HT1080 (cell line): ENCODE measurements at regions not wholly inside any gene's neighbourhood (a gene's known extent, or its start where the extent isn't known, plus 50 kb on each side); places are given as distances from the start of the nearest gene placed in this dataset.
"Not testable (repeated sequence)": the region's sequence is repeated elsewhere in the genome, so short reads cannot be mapped to it uniquely, and the experiment has no call there.

Experiments
- DNase-seq: peaks from one replicate; pipeline ENCODE4 v3.0.0-alpha.2; 2015; ENCODE audit warnings: low read depth

DNA sequence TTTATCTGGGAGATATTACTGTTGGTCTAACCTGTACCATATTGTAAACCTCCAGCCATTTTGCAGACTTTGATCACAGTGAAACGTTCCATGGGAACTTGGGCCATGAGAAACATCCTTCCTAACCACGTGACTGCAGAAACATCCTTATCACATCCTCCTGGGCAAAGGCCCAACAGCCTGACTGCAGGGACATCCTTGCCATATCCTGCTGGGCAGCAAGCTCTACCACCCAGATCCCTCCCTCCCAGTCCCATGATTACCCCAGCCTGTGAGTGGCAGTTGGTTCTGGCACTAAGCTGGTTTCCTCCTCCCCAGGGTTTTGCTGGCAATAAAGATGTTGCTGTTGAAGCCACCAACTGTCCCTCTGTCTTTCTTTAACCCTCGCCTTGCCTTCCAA, 201.2 kb downstream of the POTEC start:
- not testable (repeated sequence) for DNase-seq

DNA sequence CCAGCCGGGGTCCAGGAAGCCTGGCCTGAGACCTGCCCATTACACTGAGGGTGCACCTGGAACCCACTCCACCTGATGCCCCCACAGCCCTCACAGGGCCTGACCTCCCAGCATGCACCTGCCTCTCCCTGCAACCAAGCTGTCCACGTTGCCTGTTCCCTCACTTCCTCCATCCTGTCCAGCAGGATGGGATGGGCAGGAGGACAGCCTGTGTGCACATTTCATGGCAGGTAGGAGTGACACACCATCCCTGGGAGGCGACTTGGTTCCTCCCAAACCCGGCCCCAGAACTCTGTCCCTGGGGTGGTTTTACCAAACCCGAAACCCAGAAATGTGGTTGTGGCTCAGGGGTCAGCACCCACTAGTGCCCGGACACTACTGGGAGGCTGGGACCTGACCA, 203.8 kb upstream of the ZNF519 start:
- DNase-seq: not testable (repeated sequence)

DNA sequence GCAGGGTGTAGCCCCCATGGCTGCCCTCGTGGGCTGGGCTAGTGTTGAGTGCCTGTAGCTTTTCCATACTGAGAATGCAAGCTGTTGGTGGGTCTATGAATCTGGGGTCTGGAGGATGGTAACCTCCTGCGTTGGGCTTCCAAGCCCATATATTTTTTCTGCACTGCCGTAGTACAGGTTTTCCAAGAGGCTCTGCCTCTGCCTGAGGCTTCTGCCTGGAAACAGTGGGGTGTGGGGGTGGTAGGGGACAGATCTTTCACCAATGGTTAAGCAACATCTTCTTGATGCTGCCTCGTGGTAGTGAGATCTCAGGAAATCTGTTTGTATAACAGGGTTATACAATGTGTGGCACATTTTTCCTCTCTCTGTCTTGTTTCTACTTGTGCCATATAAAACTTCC, 189.0 kb upstream of the ZNF519 start:
- not testable (repeated sequence) for DNase-seq

DNA sequence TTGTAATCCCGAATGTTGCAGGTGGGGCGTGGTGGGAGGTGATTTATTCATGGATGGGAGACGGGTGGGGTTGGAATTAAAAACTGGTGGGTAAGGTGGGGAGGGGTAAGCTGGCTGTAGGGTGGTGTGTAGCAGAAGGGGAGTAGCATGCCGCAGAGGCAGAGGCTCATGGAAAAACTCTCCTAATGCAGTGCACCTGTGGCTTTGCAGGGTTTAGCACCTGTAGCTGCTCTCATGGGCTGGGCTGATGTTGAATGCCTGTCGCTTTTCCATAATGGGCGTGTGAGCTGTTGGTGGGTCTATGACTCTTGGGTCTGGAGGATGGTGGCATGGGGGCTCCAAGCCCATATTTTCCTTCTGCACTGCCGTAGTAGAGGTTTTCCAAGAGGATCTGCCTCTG, 169.0 kb upstream of the ZNF519 start:
- DNase-seq: not testable (repeated sequence)

DNA sequence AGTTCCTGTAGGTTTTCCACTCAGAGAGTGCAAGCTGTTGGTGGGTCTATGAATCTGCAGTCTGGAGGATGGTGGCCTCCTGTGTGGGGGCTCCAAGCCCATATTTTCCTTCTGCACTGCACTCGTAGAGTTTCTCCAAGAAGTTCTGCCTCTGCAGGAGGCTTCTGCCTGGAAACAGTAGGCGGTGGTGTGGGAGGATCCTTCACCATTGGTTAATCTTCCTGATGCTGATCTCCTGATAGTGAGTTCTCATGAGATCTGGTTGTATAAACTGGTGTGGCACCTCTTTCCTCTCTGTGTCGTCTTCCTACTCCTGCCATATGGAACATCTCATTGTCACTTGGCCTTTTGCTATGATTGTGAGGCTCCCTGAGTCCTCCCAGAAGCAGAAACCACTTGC, 162.8 kb upstream of the ZNF519 start:
- not testable (repeated sequence) for DNase-seq

DNA sequence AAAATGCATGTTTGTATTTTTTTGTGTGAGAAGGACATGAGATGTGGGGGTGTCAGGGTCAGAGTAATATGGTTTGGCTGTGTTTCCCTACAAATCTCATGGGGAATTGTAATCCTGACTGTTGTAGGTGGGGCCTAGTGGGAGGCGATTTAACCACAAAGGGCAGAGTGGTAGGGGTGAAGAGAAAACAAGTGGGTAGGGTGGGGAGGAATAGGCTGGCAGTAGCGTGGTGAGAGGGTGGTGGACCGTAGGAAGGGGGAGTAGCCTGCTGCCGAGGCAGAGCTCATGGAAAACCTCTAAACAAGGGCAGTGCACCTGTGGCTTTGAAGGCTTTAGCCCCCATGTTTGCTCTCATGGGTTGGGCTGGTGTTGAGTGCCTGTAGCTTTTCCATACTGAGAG, 152.8 kb upstream of the ZNF519 start:
- DNase-seq: no peak

DNA sequence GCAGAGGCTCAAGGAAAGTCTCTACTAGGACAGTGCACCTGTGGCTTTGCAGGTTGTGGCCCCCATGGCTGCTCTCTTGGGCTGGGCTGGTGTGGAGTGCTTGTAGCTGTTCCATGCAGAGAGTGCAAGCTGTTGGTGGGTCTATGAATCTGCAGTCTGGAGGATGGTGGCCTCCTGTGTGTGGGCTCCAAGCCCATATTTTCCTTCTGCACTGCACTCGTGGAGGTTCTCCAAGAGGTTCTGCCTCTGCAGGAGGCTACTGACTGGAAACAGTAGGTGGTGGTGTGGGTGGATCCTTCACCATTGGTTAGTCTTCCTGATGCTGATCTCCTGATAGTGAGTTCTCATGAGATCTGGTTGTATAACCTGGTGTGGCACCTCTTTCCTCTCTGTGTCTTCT, 143.2 kb upstream of the ZNF519 start:
- not testable (repeated sequence) for DNase-seq

DNA sequence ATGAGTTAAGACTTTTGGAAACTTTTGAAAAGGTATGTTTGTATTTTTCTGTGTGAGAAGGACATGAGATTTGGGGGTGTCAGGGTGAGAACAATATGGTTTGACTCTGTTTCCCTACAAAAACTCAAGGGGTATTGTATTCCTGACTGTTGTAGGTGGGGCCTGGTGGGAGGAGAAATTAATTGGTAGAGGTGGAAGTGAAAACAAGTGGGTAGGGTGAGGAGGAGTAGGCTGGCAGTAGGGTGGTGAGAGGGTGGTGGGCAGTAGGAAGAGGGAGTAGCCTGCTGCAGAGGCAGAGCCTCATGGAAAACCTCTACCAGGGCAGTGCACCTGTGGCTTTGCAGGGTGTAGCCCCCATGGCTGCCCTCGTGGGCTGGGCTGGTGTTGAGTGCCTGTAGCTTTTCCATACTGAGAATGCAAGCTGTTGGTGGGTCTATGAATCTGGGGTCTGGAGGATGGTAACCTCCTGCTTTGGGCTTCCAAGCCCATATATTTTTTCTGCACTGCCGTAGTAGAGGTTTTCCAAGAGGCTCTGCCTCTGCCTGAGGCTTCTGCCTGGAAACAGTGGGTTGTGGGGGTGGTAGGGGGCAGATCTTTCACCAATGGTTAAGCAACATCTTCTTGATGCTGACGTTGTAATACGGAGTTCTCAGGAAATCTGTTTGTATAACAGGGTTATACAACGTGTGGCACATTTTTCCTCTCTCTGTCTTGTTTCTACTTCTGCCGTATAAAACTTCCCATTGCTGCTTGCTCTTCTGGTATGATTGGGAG, 133.6 kb upstream of the ZNF519 start:
- not testable (repeated sequence) for DNase-seq

DNA sequence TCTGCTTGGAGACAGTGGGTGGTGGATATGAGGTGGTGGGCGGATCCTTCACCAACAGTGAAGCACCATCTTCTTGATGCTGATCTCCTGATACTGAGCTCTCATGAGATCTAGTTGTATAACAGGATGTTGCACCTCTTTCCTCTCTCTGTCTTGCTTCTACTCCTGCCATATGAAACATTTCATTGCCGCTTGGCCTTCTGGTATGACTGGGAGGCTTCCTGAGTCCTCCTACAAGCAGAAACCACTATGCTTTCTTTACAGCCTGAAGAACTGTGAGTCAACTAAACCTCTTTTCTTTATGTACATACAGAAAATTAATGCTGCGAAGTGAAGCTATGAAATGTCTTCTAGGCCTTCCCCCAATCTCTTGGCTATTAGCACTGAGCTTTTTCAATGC, 130.6 kb upstream of the ZNF519 start:
- not testable (repeated sequence) for DNase-seq

DNA sequence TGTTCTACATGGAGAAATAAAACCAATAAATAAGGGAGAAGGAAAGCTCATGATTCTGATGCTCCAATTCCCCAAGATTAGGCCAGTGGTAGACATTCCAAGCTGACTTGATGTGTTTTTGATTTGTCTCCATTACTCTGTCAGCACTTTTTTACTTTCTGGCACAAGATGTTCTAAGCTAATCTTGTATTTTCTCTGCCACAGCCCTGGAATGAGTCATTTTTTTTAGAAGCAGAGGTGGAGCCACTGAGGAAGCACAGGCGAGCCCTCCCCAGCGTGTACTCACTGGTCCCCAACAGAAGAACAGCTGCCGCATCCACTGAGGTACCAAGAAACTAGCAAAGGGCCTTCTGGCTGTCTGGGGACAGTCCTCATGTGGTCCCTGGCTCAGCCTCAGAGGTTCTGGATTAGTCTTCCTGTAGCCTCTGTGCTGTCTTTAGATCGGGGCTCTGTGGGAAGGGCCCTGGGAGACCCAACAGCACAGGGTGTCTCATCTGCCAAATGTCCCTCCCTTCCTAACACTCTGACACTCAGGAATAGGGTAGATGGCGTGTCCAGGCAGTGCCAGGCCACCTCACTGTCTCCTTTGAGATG, 117.9 kb upstream of the ZNF519 start:
- DNase-seq: not testable (repeated sequence)

DNA sequence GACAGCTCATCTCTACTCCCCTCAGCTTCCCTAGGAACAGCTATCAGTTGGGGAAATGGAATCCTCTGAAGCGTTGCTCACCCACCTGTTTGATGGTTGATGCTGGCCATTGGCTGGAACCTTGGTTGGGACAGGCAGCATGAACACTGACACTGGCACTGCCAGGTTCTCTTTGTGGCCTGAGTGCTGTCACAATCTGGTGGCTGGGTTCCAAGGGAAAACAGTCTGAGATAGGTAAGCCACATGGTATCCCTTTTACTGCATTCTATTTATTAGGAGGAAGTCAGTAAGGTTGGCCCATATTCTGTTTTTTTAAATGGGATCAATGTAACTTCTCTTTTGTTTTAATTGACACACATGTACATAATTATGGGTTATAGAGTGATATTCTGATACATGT, 107.0 kb upstream of the ZNF519 start:
- DNase-seq: not testable (repeated sequence)

DNA sequence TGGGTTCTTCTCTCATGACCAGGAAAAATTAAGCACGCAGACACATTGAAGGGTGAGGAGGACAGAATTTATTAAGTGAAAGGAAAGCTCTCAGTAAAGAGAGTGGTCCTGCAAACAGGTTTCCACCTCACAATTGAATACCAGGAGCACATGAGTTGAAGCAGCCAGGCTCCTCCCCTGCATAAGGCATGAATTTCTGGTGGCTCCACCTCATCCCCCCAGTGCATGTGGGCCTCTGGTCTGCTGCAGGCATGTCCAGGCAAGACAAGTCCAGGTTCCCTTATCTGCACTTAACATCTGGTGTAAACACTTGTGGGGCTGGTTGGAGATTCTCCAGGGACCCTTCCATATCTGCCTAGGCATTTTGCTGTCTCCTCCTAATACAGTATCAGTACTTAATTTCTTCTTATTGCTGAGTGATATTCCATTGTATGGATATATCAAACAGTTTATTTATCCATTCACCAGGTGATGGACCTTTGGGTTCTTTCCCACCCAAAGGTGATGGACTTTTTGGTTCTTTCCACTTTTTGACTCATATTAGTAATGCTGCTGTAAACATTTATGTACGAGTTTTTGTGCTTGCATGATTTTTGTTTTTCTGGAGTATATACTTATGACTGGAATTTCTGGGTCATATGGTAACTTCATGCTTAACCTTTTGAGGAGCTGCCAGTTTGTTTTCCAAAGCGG, 104.3 kb upstream of the ZNF519 start:
- DNase-seq: peak; percentile 1

DNA sequence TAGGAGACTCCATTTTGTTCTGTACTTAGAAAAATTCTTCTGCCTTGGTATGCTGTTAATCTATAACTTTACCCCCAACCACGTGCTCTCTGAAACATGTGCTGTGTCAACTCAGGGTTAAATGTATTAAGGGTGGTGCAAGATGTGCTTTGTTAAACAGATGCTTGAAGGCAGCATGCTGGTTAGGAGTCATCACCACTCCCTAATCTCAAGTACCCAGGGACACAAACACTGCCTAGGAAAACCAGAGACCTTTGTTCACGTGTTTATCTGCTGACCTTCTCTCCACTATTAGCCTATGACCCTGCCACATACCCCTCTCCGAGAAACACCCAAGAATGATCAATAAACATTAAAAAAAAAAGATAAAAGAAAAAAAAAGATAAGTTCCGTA, 93.0 kb upstream of the ZNF519 start:
- not testable (repeated sequence) for DNase-seq

DNA sequence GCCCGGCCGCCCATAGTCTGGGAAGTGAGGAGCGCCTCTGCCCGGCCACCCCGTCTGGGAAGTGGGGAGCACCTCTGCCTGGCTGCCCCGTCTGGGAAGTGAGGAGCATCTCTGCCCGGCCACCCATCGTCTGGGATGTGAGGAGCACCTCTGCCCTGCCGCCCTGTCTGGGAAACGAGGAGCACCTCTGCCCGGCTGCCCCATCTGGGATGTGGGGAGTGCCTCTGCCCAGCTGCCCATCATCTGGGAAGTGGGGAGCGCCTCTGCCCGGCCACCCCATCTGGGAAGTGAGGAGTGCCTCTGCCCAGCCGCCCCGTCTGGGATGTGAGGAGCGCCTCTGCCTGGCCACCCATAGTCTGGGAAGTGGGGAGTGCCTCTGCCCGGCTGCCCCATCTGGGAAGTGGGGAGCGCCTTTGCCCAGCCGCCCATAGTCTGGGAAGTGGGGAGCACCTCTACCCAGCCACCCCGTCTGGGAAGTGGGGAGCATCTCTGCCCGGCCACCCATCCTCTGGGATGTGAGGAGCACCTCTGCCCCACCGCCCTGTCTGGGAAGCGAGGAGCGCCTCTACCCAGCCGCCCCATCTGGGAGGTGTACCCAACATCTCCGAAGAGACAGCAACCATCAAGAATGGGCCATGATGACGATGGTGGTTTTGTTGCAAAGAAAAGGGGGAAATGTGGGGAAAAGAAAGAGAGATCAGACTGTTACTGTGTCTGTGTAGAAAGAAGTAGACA, 92.5 kb upstream of the ZNF519 start:
- DNase-seq: not testable (repeated sequence)

DNA sequence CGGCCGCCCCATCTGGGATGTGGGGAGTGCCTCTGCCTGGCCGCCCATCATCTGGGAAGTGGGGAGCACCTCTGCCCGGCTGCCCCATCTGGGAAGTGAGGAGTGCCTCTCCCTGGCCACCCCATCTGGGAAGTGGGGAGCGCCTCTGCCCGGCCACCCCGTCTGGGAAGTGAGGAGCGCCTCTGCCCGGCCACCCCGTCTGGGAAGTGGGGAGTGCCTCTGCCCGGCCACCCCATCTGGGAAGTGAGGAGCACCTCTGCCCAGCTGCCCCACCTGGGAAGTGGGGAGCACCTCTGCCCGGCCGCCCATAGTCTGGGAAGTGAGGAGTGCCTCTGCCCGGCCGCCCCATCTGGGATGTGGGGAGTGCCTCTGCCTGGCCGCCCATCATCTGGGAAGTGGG, 91.7 kb upstream of the ZNF519 start:
- DNase-seq: not testable (repeated sequence)

DNA sequence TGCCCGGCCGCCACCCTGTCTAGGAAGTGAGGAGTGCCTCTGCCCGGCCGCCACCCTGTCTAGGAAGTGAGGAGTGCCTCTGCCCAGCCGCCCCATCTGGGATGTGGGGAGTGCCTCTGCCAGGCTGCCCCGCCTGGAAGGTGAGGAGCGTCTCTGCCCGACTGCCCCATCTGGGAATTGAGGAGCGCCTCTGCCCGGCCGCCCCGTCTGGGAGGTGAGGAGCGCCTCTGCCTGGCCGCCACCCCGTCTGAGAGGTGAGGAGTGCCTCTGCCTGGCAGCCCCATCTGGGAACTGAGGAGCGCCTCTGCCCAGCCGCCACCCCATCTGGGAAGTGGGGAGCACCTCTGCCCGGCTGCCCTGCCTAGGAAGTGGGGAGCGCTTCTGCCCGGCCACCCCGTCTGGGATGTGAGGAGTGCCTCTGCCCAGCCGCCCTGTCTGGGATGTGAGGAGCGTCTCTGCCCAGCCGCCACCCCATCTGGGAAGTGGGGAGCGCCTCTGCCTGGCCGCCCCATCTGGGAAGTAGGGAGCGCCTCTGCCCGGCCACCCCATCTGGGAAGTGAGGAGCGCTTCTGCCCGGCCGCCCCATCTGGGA, 91.1 kb upstream of the ZNF519 start:
- not testable (repeated sequence) for DNase-seq

DNA sequence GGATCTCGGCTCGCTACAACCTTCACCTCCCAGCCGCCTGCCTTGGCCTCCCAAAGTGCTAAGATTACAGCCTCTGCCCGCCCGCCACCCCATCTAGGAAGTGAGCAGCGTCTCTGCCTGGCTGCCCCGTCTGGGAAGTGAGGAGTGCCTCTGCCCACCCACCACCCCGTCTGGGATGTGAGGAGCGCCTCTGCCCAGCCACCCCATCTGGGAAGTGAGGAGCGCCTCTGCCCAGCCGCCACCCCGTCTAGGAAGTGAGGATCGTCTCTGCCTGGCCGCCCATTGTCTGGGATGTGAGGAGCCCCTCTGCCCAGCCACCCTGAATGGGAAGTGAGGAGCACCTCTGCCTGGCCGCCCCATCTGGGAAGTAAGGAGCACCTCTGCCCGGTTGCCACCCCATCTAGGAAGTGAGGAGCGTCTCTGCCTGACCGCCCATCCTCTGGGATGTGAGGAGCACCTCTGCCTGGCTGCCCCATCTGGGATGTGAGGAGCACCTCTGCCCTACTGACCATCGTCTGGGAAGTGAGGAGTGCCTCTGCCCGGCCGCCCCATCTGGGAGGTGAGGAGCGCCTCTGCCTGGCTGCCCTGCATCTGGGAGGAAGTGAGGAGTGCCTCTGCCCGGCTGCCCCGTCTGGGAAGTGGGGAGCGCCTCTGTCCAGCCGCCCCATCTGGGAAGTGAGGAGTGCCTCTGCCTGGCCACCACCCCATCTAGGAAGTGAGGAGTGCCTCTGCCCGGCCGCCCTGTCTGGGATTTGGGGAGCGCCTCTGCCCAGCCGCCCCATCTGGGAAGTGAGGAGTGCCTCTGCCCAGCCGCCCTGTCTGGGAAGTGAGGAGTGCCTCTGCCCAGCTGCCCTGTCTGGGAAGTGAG, 90.4 kb upstream of the ZNF519 start:
- not testable (repeated sequence) for DNase-seq

DNA sequence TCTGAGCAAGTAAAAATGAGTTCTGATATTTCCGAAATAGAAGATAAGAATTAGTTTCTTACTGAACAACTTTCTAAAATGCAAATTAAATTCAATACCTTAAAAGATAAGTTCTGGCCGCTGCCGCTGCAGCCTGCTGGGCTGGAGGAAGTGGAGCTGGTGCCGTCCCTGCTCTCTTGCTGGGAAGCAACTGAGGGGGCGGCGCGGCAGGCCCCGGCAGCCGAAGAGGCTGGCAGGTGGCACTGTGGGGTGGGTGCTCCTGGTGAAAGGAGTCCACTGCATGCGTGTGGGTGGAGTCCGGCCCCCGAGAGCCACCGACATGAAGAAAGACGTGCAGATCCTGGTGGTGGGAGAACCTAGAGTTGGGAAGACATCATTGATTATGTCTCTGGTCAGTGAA, 89.5 kb upstream of the ZNF519 start:
- DNase-seq: no peak

DNA sequence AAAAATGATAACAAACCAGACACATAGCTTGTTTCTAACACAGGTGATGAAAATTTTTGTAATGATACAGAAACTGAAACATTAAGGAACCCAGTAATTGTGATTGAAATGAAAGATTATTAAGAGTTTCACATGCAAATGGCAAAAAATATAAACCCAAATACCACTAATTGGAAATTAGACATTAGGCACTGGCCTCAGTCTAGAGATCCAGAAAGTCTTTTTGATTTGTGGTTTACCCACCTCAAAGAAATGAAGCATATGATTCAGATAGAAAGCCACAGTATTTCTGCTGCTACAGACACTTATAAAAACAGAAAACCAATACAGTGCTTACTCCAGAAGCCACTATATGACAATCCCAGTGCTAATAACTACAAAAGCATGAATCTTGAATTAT, 83.7 kb upstream of the ZNF519 start:
- not testable (repeated sequence) for DNase-seq

DNA sequence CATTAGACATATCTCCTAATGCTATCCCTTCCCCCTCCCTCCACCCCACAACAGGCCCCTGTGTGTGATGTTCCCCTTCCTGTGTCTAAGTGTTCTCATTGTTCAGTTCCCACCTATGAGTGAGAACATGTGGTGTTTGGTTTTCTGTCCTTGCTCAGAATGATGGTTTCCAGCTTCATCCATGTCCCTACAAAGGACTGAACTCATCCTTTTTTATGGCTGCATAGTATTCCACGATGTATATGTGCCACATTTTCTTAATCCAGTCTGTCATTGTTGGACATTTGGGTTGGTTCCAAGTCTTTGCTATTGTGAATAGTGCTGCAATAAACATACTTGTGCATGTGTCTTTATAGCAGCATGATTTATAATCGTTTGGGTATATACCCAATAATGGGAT, 71.2 kb upstream of the ZNF519 start:
- DNase-seq: not testable (repeated sequence)
